HepG2 (cell line): ENCODE measurements at regions not wholly inside any gene's neighbourhood (a gene's known extent, or its start where the extent isn't known, plus 50 kb on each side); places are given as distances from the start of the nearest gene placed in this dataset.

ENCODE experiments used
- POLR2A ChIP-seq, 2 experiments: IDR thresholded peaks; 2 replicates each; pipeline ENCODE4 v1.6.1; 2011; ENCODE audit warnings: low read depth in 2 of 2, low read length in 2 of 2, mild to moderate bottlenecking in 1 of 2, moderate library complexity in 1 of 2; ENCODE audit not compliant: insufficient read depth in 1 of 2
- REST ChIP-seq, 2 experiments: IDR thresholded peaks; 2 replicates each; pipeline ENCODE4 v1.6.1; 2011 to 2012; ENCODE audit warnings: low read length in 2 of 2, borderline replicate concordance in 1 of 2, low read depth in 1 of 2, mild to moderate bottlenecking in 1 of 2, moderate library complexity in 1 of 2

GRCh38 chr11:109193880-109194279, 228.1 kb upstream of the C11orf87 start:
- no peak for TF ChIP-seq REST (IDR thresholded peaks at IDR 0.05; ENCODE audit: borderline replicate concordance in 1 of 2, low read depth in 1 of 2, low read length in 2 of 2)
- no peak for TF ChIP-seq POLR2A (IDR thresholded peaks at IDR 0.05; ENCODE audit: insufficient read depth in 1 of 2, low read depth in 2 of 2, low read length in 2 of 2)
